ENCODE measurements at regions not wholly inside any gene's neighbourhood (a gene's known extent, or its start where the extent isn't known, plus 50 kb on each side); places are given as distances from the start of the nearest gene placed in this dataset.

DNA sequence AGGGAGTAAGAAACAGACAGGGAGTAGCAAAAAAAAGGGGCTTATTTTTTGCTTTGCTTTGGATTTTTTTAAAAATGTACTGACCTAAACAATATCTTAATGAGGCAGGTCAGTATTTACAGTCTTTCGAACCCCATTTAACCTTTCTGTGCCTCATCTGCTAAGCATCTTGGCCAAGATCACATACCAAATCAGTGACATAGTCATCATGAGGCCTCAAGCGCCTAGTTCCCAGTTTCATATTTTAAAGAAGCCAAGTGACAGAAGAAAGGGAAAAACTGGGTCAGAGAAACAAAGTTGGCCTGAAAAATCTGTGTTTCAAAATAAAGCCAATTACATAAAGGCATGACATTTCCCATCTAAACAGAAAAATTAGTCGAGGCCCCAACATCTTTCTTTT, 94.6 kb upstream of the WDR44 start:
- no peak for TF ChIP-seq CTCF (IDR thresholded peaks at IDR 0.05; ENCODE audit: low read length)
- TF ChIP-seq EZH2phosphoT487 (IDR thresholded peaks at IDR 0.05; ENCODE audit: low read length) = no peak
- TF ChIP-seq EZH2 (optimal IDR thresholded peaks at IDR 0.05; ENCODE audit: low read depth, low read length) = no peak
- Histone ChIP-seq H4K20me1 (ENCODE audit: insufficient read depth, low read length) (no peaks in the 10 kb centered on the region), H3K4me3 (ENCODE audit: low read length) (no peak overlapping the region), H3K36me3 (replicated peaks; ENCODE audit: insufficient read depth, low read length) (no peaks in the 10 kb centered on the region), H3K79me2 (ENCODE audit: low read length) (no peaks in the 10 kb centered on the region), H3K9ac (ENCODE audit: low read length) (no peak overlapping the region), H3K4me2 (ENCODE audit: low read depth, low read length) (no peak overlapping the region), H3K9me3 (replicated peaks; ENCODE audit: insufficient read depth, low read length) (no peaks in the 10 kb centered on the region), H2AFZ (ENCODE audit: low read length) (no peak overlapping the region), H3K27ac (ENCODE audit: low read length) (no peak overlapping the region), H3K9me2 (replicated peaks; ENCODE audit: insufficient read depth, low read length) (no peaks in the 10 kb centered on the region), H3K27me3 (replicated peaks; ENCODE audit: insufficient read depth, low read length) (no peaks in the 10 kb centered on the region), H3K4me1 (ENCODE audit: low read length) (no peaks in the 10 kb centered on the region), H3F3A (ENCODE audit: insufficient read depth, low read length) (no peaks in the 10 kb centered on the region)
- DNase-seq = no peak

DNA sequence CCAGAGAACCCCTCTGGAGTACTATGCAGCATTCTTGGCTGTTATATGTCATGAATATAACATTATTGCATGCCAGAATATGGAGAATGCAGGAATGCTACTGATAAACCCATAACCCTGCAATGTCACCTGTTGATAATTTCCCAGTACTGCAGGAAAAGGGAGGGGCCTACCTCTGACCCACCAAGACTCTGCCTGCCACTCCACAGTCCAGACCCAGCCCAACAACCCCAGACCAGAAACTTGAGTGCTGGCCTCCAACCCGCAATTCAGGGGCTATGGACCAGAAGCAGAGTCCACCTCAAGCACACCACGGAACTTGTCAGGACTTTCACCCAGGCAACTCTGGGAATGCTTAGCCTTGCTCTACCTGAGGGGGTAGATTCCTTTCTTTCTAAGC, 92.9 kb upstream of the WDR44 start:
- Histone ChIP-seq H3F3A (ENCODE audit: insufficient read depth, low read length) (no peaks in the 10 kb centered on the region), H3K9me2 (replicated peaks; ENCODE audit: insufficient read depth, low read length) (no peaks in the 10 kb centered on the region), H3K4me1 (ENCODE audit: low read length) (no peaks in the 10 kb centered on the region), H3K9me3 (replicated peaks; ENCODE audit: insufficient read depth, low read length) (no peaks in the 10 kb centered on the region), H3K79me2 (ENCODE audit: low read length) (no peaks in the 10 kb centered on the region), H2AFZ (ENCODE audit: low read length) (no peak overlapping the region), H3K27ac (ENCODE audit: low read length) (no peak overlapping the region), H3K9ac (ENCODE audit: low read length) (no peak overlapping the region), H3K4me3 (ENCODE audit: low read length) (no peak overlapping the region), H3K27me3 (replicated peaks; ENCODE audit: insufficient read depth, low read length) (no peaks in the 10 kb centered on the region), H4K20me1 (ENCODE audit: insufficient read depth, low read length) (no peaks in the 10 kb centered on the region), H3K4me2 (ENCODE audit: low read depth, low read length) (no peak overlapping the region), H3K36me3 (replicated peaks; ENCODE audit: insufficient read depth, low read length) (no peaks in the 10 kb centered on the region)
- TF ChIP-seq EZH2phosphoT487 (IDR thresholded peaks at IDR 0.05; ENCODE audit: low read length) = no peak
- TF ChIP-seq EZH2 (optimal IDR thresholded peaks at IDR 0.05; ENCODE audit: low read depth, low read length) = no peak
- TF ChIP-seq CTCF (IDR thresholded peaks at IDR 0.05; ENCODE audit: low read length) = no peak
- no peak for DNase-seq

- peak; percentile 68 for DNase-seq
- Histone ChIP-seq H3K27ac (ENCODE audit: low read length) (no peak overlapping the region), H3K79me2 (ENCODE audit: low read length) (no peaks in the 10 kb centered on the region), H3K4me2 (ENCODE audit: low read depth, low read length) (no peak overlapping the region), H3K4me1 (ENCODE audit: low read length) (no peaks in the 10 kb centered on the region), H3K9me2 (replicated peaks; ENCODE audit: insufficient read depth, low read length) (no peaks in the 10 kb centered on the region), H3K9ac (ENCODE audit: low read length) (no peak overlapping the region), H3K27me3 (replicated peaks; ENCODE audit: insufficient read depth, low read length) (no peaks in the 10 kb centered on the region), H3K4me3 (ENCODE audit: low read length) (no peak overlapping the region), H3K9me3 (replicated peaks; ENCODE audit: insufficient read depth, low read length) (no peaks in the 10 kb centered on the region), H4K20me1 (ENCODE audit: insufficient read depth, low read length) (no peaks in the 10 kb centered on the region), H2AFZ (ENCODE audit: low read length) (no peak overlapping the region), H3K36me3 (replicated peaks; ENCODE audit: insufficient read depth, low read length) (no peaks in the 10 kb centered on the region), H3F3A (ENCODE audit: insufficient read depth, low read length) (no peaks in the 10 kb centered on the region)
- peak; percentile 70 for TF ChIP-seq CTCF (IDR thresholded peaks at IDR 0.05; ENCODE audit: low read length)
- no peak for TF ChIP-seq EZH2 (optimal IDR thresholded peaks at IDR 0.05; ENCODE audit: low read depth, low read length)
Measured at GRCh38 chrX:118254611-118255010, 91.3 kb upstream of the WDR44 start.
